SU-DHL-6 (cell line): ENCODE measurements at regions not wholly inside any gene's neighbourhood (a gene's known extent, or its start where the extent isn't known, plus 50 kb on each side); places are given as distances from the start of the nearest gene placed in this dataset.

Source experiments
- H2AFZ ChIP-seq: fragments of 200-600 bp; sonication (generic); 2 replicates; pipeline ENCODE4 v1.6.1; 2014; ENCODE audit warnings: low read depth, mild to moderate bottlenecking, moderate library complexity, mixed read lengths, antibody characterized with exemption, low read length; ENCODE audit not compliant: severe bottlenecking
- H3F3A ChIP-seq: fragments of 200-600 bp; shearing (Covaris generic); 2 replicates; pipeline ENCODE4 v1.6.0; 2016; ENCODE audit warnings: antibody characterized with exemption, mild to moderate bottlenecking; ENCODE audit not compliant: insufficient read depth
- H3K27ac ChIP-seq: fragments of 200-600 bp; sonication (generic); 2 replicates; pipeline ENCODE4 v1.5.1; 2016; ENCODE audit warnings: low read depth, mild to moderate bottlenecking, low read length, moderate library complexity, mixed read lengths
- H3K27me3 ChIP-seq: fragments of 200-600 bp; sonication (generic), shearing (Covaris generic); 2 replicates; pipeline ENCODE4 v1.6.0; 2014; ENCODE audit warnings: mild to moderate bottlenecking, low read length
- H3K36me3 ChIP-seq: fragments of 200-600 bp; sonication (generic); 2 replicates; pipeline ENCODE4 v1.6.1; 2014; ENCODE audit warnings: mild to moderate bottlenecking, low read length, mixed read lengths
- H3K4me2 ChIP-seq: fragments of 300-600, 200-600 bp; shearing (Covaris generic), sonication (generic); 2 replicates; pipeline ENCODE4 v1.6.0; 2014; ENCODE audit warnings: low read length, low read depth, mild to moderate bottlenecking; ENCODE audit not compliant: poor library complexity, severe bottlenecking
- H3K4me3 ChIP-seq: fragments of 200-600 bp; sonication (generic); 2 replicates; pipeline ENCODE4 v1.5.1; 2014; ENCODE audit warnings: antibody characterized with exemption, low read length, mild to moderate bottlenecking, mixed read lengths; ENCODE audit not compliant: insufficient read depth, poor library complexity, severe bottlenecking
- H3K79me2 ChIP-seq: fragments of 200-600 bp; sonication (generic); 2 replicates; pipeline ENCODE4 v1.6.1; 2014; ENCODE audit warnings: mild to moderate bottlenecking, low read length, moderate library complexity; ENCODE audit not compliant: insufficient read depth
- H3K9ac ChIP-seq: fragments of 200-600 bp; sonication (generic); 2 replicates; pipeline ENCODE4 v1.7.0; 2014; ENCODE audit warnings: mild to moderate bottlenecking, low read length
- H3K9me2 ChIP-seq: fragments of 200-600 bp; sonication (generic); replicated peaks from 2 replicates; pipeline ENCODE4 v1.6.1; 2014; ENCODE audit warnings: low read length; ENCODE audit not compliant: insufficient read depth
- H3K9me3 ChIP-seq: fragments of 200-600 bp; sonication (generic); 2 replicates; pipeline ENCODE4 v1.6.1; 2014; ENCODE audit warnings: low read length, mixed read lengths; ENCODE audit not compliant: insufficient read depth
- H4K20me1 ChIP-seq: fragments of 200-600 bp; sonication (generic); 2 replicates; pipeline ENCODE4 v1.6.1; 2014; ENCODE audit warnings: low read depth, mild to moderate bottlenecking, antibody characterized with exemption, low read length, moderate library complexity, mixed read lengths
- EZH2phosphoT487 ChIP-seq: fragments of 200-600 bp; sonication (generic), shearing (Covaris generic); conservative IDR thresholded peaks from 2 replicates; pipeline ENCODE4 v1.6.1; 2018; ENCODE audit warnings: mild to moderate bottlenecking, antibody characterized with exemption, low read length, moderate library complexity, mixed read lengths
- TF ChIP-seq, protein P1 (sequence below): fragments of 200-600 bp; sonication (generic); IDR thresholded peaks from one replicate; pipeline ENCODE4 v1.5.1; 2017; ENCODE audit warnings: antibody characterized with exemption, mild to moderate bottlenecking, low read length, moderate library complexity; ENCODE audit not compliant: insufficient read depth, poor library complexity, severe bottlenecking

GRCh38 chr11:92130421-92130831 lies 94.2 kb upstream of the FAT3 start:
- Histone ChIP-seq H4K20me1 (no peaks in the 10 kb centered on the region), H3K79me2 (no peaks in the 10 kb centered on the region), H3K4me3 (no peak overlapping the region), H3K4me2 (no peak overlapping the region), H2AFZ (no peak overlapping the region), H3K9me3 (no peaks in the 10 kb centered on the region), H3K27ac (no peak overlapping the region), H3K27me3 (no peaks in the 10 kb centered on the region), H3K9me2 (no peaks in the 10 kb centered on the region), H3K36me3 (no peaks in the 10 kb centered on the region), H3F3A (no peaks in the 10 kb centered on the region), H3K9ac (no peak overlapping the region)
- TF ChIP-seq, protein P1, sequence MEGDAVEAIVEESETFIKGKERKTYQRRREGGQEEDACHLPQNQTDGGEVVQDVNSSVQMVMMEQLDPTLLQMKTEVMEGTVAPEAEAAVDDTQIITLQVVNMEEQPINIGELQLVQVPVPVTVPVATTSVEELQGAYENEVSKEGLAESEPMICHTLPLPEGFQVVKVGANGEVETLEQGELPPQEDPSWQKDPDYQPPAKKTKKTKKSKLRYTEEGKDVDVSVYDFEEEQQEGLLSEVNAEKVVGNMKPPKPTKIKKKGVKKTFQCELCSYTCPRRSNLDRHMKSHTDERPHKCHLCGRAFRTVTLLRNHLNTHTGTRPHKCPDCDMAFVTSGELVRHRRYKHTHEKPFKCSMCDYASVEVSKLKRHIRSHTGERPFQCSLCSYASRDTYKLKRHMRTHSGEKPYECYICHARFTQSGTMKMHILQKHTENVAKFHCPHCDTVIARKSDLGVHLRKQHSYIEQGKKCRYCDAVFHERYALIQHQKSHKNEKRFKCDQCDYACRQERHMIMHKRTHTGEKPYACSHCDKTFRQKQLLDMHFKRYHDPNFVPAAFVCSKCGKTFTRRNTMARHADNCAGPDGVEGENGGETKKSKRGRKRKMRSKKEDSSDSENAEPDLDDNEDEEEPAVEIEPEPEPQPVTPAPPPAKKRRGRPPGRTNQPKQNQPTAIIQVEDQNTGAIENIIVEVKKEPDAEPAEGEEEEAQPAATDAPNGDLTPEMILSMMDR: no peak
- TF ChIP-seq EZH2phosphoT487: no peak

GRCh38 chr11:92129811-92130210 lies 94.8 kb upstream of the FAT3 start:
- no peaks in the 10 kb centered on the region for H3F3A ChIP-seq
- TF ChIP-seq, protein P1: no peak
- no peak for TF ChIP-seq EZH2phosphoT487
- no peaks in the 10 kb centered on the region for H3K9me2 ChIP-seq
- no peaks in the 10 kb centered on the region for H3K9me3 ChIP-seq
- no peak overlapping the region for H3K4me2 ChIP-seq
- H3K9ac ChIP-seq: no peak overlapping the region
- no peak overlapping the region for H3K27ac ChIP-seq
- no peaks in the 10 kb centered on the region for H3K79me2 ChIP-seq
- H2AFZ ChIP-seq: no peak overlapping the region
- H3K27me3 ChIP-seq: no peaks in the 10 kb centered on the region
- no peaks in the 10 kb centered on the region for H3K36me3 ChIP-seq
- H4K20me1 ChIP-seq: no peaks in the 10 kb centered on the region
- no peak overlapping the region for H3K4me3 ChIP-seq

- Histone ChIP-seq H3F3A (no peaks in the 10 kb centered on the region), H3K36me3 (no peaks in the 10 kb centered on the region), H3K4me3 (no peak overlapping the region), H3K9me2 (no peaks in the 10 kb centered on the region), H3K4me2 (no peak overlapping the region), H3K9ac (no peak overlapping the region), H3K27me3 (no peaks in the 10 kb centered on the region), H3K79me2 (no peaks in the 10 kb centered on the region), H4K20me1 (no peaks in the 10 kb centered on the region), H3K9me3 (no peaks in the 10 kb centered on the region), H2AFZ (no peak overlapping the region), H3K27ac (no peak overlapping the region)
- TF ChIP-seq EZH2phosphoT487: no peak
- TF ChIP-seq, protein P1: no peak
Measured at GRCh38 chr11:92128026-92128425, 96.6 kb upstream of the FAT3 start.
